ENCODE measurements at regions not wholly inside any gene's neighbourhood (a gene's known extent, or its start where the extent isn't known, plus 50 kb on each side); places are given as distances from the start of the nearest gene placed in this dataset.

DNA sequence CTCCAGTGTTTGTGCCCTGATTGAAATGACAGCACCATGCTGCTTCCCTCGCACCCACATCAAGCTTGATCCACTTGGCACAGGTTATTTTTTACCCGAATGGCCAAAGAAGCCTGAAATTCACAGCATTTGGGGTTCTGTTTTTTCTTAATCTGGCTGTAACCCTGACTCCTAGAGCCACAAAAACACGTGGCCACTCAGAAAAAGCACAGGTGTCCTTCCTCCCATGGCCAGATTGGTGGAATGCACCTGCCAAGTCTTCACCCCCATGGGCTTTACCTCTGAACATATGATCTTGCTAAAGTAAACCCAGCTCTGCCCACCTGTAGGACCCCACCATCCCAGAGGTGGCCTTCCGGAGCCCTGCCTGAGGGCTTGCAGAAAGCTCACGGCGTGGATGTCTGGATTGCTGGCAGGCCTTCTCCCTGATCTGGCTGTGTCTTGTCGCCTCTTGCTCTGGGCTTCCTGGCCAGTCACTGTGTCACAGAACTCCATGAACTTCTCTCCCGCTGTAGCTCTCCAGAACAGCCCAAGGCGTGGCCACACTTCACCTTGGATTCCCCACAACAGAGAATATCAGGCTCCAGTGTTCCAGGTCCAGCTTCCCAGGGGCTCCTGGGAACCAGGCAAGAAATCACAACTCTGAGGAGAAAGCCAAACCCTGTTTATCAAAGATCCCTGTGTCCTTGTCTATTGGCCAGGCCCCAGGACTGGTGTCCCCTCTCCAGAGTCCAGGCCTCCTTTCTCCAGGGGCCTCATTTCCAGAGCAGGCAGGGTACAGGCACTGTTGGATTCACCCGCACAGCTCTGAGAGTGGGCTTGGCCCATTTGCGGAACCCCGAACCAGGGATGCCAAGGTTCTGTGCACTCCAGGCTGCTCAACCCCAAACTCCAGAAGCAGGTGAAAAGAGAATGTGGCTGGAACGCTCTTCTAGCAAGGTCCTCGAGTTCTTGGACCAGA is 272.5 kb downstream of the SYK start:
- intact Hi-C loops (cut with DNase I): no loop called here
- Histone ChIP-seq H3K4me3 (no peak overlapping the region), H3K9ac (ENCODE audit: low read depth in 2 of 2, low read length in 2 of 2) (no peak overlapping the region), H3K36me3 (no peaks in the 10 kb centered on the region), H3K4me1 (no peaks in the 10 kb centered on the region), H3K27me3 (no peaks in the 10 kb centered on the region), H3K27ac (no peak overlapping the region), H3K9me3 (no peaks in the 10 kb centered on the region)
- no peak for DNase-seq
- TF ChIP-seq, protein P1, sequence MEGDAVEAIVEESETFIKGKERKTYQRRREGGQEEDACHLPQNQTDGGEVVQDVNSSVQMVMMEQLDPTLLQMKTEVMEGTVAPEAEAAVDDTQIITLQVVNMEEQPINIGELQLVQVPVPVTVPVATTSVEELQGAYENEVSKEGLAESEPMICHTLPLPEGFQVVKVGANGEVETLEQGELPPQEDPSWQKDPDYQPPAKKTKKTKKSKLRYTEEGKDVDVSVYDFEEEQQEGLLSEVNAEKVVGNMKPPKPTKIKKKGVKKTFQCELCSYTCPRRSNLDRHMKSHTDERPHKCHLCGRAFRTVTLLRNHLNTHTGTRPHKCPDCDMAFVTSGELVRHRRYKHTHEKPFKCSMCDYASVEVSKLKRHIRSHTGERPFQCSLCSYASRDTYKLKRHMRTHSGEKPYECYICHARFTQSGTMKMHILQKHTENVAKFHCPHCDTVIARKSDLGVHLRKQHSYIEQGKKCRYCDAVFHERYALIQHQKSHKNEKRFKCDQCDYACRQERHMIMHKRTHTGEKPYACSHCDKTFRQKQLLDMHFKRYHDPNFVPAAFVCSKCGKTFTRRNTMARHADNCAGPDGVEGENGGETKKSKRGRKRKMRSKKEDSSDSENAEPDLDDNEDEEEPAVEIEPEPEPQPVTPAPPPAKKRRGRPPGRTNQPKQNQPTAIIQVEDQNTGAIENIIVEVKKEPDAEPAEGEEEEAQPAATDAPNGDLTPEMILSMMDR (IDR thresholded peaks at IDR 0.05): no peak

GRCh38 chr9:91074866-91075265 is 273.2 kb downstream of the SYK start:
- H3K4me1 ChIP-seq: no peaks in the 10 kb centered on the region
- no peaks in the 10 kb centered on the region for H3K27me3 ChIP-seq
- TF ChIP-seq, protein P1 (IDR thresholded peaks at IDR 0.05): no peak
- no peak for DNase-seq
- intact Hi-C loops (cut with DNase I): no loop called here
- no peak overlapping the region for H3K9ac ChIP-seq (ENCODE audit: low read depth in 2 of 2, low read length in 2 of 2)
- H3K9me3 ChIP-seq: no peaks in the 10 kb centered on the region
- no peaks in the 10 kb centered on the region for H3K36me3 ChIP-seq
- H3K27ac ChIP-seq: no peak overlapping the region
- H3K4me3 ChIP-seq: no peak overlapping the region

- DNase-seq: no peak
- Histone ChIP-seq H3K9me3 (no peaks in the 10 kb centered on the region), H3K4me1 (no peaks in the 10 kb centered on the region), H3K27me3 (no peaks in the 10 kb centered on the region), H3K36me3 (no peaks in the 10 kb centered on the region), H3K9ac (ENCODE audit: low read depth in 2 of 2, low read length in 2 of 2) (no peak overlapping the region), H3K27ac (no peak overlapping the region), H3K4me3 (no peak overlapping the region)
- intact Hi-C loops (cut with DNase I): no loop called here
- TF ChIP-seq, protein P1 (IDR thresholded peaks at IDR 0.05): no peak
These were observed 273.7 kb downstream of the SYK start for GRCh38 chr9:91075279-91075678.

GRCh38 chr9:91077624-91078368 is 276.2 kb downstream of the SYK start:
- TF ChIP-seq, protein P1 (IDR thresholded peaks at IDR 0.05): no peak
- H3K9ac ChIP-seq (ENCODE audit: low read depth in 2 of 2, low read length in 2 of 2): no peak overlapping the region
- H3K36me3 ChIP-seq: no peaks in the 10 kb centered on the region
- no peaks in the 10 kb centered on the region for H3K27me3 ChIP-seq
- H3K4me3 ChIP-seq: no peak overlapping the region
- intact Hi-C loops (cut with DNase I): no loop called here
- no peaks in the 10 kb centered on the region for H3K9me3 ChIP-seq
- no peaks in the 10 kb centered on the region for H3K4me1 ChIP-seq
- no peak overlapping the region for H3K27ac ChIP-seq
- no peak for DNase-seq

DNA sequence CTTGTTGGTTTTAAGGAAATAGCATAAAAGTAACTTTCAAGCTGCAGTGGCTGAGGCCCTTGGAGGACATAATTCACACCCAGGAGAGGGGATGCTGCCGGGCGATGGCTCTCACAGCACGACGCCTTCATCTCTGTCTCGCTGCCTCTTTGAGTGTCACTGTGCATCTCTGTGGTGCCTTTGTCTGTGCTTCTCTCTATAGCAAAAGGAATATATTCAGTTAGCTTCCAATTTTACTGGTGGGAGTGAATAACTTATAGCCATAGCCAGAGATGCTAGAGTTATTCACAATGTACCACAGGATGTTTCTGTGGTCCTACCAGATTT is 276.7 kb downstream of the SYK start:
- Histone ChIP-seq H3K27ac (no peak overlapping the region), H3K27me3 (no peaks in the 10 kb centered on the region), H3K9me3 (no peaks in the 10 kb centered on the region), H3K4me1 (no peaks in the 10 kb centered on the region), H3K4me3 (no peak overlapping the region), H3K9ac (ENCODE audit: low read depth in 2 of 2, low read length in 2 of 2) (no peak overlapping the region), H3K36me3 (no peaks in the 10 kb centered on the region)
- no peak for DNase-seq
- intact Hi-C loops (cut with DNase I): no loop called here
- TF ChIP-seq, protein P1 (IDR thresholded peaks at IDR 0.05): no peak

Data from colonic mucosa (tissue), 4 donors.